ENCODE measurements at regions not wholly inside any gene's neighbourhood (a gene's known extent, or its start where the extent isn't known, plus 50 kb on each side); places are given as distances from the start of the nearest gene placed in this dataset.

- WGBS, 2 donors: 89 to 93% methylated on average over 5 of the region's 5 CpGs
- TF ChIP-seq, protein P1, sequence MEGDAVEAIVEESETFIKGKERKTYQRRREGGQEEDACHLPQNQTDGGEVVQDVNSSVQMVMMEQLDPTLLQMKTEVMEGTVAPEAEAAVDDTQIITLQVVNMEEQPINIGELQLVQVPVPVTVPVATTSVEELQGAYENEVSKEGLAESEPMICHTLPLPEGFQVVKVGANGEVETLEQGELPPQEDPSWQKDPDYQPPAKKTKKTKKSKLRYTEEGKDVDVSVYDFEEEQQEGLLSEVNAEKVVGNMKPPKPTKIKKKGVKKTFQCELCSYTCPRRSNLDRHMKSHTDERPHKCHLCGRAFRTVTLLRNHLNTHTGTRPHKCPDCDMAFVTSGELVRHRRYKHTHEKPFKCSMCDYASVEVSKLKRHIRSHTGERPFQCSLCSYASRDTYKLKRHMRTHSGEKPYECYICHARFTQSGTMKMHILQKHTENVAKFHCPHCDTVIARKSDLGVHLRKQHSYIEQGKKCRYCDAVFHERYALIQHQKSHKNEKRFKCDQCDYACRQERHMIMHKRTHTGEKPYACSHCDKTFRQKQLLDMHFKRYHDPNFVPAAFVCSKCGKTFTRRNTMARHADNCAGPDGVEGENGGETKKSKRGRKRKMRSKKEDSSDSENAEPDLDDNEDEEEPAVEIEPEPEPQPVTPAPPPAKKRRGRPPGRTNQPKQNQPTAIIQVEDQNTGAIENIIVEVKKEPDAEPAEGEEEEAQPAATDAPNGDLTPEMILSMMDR (IDR thresholded peaks at IDR 0.05): no peak
- TF ChIP-seq POLR2A (IDR thresholded peaks at IDR 0.05): no peak
- DNase-seq (ENCODE audit: low spot score in 2 of 2): no peak
- intact Hi-C loops (cut with DNase I; ENCODE audit: low total_unique reads): no loop called here
- H3K4me3 ChIP-seq (ENCODE audit: low read depth, poor library complexity, severe bottlenecking): no peak overlapping the region
Observed at GRCh38 chr12:102601621-102602020, 121.3 kb upstream of the IGF1 start.

- intact Hi-C loops (cut with DNase I; ENCODE audit: low total_unique reads): no loop called here
- 57 to 66% methylated on average over 2 of the region's 2 CpGs for WGBS, 2 donors
- DNase-seq (ENCODE audit: low spot score in 2 of 2): no peak
- TF ChIP-seq, protein P1 (IDR thresholded peaks at IDR 0.05): no peak
- no peak for TF ChIP-seq POLR2A (IDR thresholded peaks at IDR 0.05)
- H3K4me3 ChIP-seq (ENCODE audit: low read depth, poor library complexity, severe bottlenecking): no peak overlapping the region
Observed at GRCh38 chr12:102596687-102597086, 116.3 kb upstream of the IGF1 start.

DNA sequence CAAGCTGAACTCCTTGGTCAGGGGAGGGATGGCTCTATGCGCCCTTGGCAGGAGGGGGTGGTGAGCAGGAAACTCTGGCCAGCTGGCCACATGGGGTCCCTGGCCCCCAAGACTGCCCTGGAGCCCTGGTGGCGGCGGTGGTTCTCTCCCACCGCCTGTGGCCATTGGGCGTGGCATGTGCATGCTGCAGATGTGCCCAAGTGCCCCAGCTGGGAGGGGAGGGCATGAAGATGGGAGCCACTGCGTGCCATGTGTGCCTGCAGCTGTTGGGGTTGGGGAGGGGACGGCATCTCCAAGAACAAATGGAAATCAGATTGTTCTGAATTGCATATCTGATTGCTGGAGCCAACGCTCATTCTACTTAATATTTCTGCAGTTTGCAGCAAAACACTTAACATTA lies 115.7 kb upstream of the IGF1 start:
- DNase-seq (ENCODE audit: low spot score in 2 of 2): no peak
- no peak for TF ChIP-seq POLR2A (IDR thresholded peaks at IDR 0.05)
- TF ChIP-seq, protein P1 (IDR thresholded peaks at IDR 0.05): no peak
- WGBS, 2 donors: 53 to 60% methylated on average over 8 of the region's 8 CpGs
- no peak overlapping the region for H3K4me3 ChIP-seq (ENCODE audit: low read depth, poor library complexity, severe bottlenecking)
- intact Hi-C loops (cut with DNase I; ENCODE audit: low total_unique reads): no loop called here

- no peak for TF ChIP-seq POLR2A (IDR thresholded peaks at IDR 0.05)
- TF ChIP-seq, protein P1 (IDR thresholded peaks at IDR 0.05): no peak
- 90 to 92% methylated on average over 10 of the region's 10 CpGs for WGBS, 2 donors
- intact Hi-C loops (cut with DNase I; ENCODE audit: low total_unique reads): no loop called here
- no peak overlapping the region for H3K4me3 ChIP-seq (ENCODE audit: low read depth, poor library complexity, severe bottlenecking)
- no peak for DNase-seq (ENCODE audit: low spot score in 2 of 2)
Observed at GRCh38 chr12:102595315-102595714, 115.0 kb upstream of the IGF1 start.

DNA sequence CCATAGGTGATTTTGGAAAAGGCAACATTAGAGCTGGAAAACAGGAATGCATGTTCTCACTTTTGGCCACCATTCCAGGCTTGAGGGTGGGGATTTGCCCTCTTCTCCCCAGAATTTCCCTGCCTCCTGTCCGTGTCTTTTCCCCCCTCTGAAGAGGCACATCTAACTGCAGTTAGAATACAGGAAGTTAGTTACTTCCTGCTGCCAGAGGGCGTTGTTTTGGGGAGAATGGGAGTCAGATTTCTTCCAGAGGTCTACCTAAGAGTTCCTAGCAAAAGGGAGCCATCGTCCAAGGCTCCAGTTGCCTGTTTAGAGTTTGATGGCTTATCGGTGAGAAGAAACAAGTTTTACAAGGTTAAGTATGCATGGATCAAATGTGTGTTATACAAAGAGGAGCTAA lies 112.8 kb upstream of the IGF1 start:
- WGBS, 2 donors: 63 to 64% methylated on average over 4 of the region's 4 CpGs
- DNase-seq (ENCODE audit: low spot score in 2 of 2): no peak
- no peak for TF ChIP-seq POLR2A (IDR thresholded peaks at IDR 0.05)
- TF ChIP-seq, protein P1 (IDR thresholded peaks at IDR 0.05): no peak
- intact Hi-C loops (cut with DNase I; ENCODE audit: low total_unique reads): no loop called here
- H3K4me3 ChIP-seq (ENCODE audit: low read depth, poor library complexity, severe bottlenecking): no peak overlapping the region

- TF ChIP-seq POLR2A (IDR thresholded peaks at IDR 0.05): no peak
- TF ChIP-seq, protein P1 (IDR thresholded peaks at IDR 0.05): no peak
- no peak for DNase-seq (ENCODE audit: low spot score in 2 of 2)
- intact Hi-C loops (cut with DNase I; ENCODE audit: low total_unique reads): no loop called here
- no peak overlapping the region for H3K4me3 ChIP-seq (ENCODE audit: low read depth, poor library complexity, severe bottlenecking)
- WGBS, 2 donors: 86 to 88% methylated on average over 3 of the region's 3 CpGs
Observed at GRCh38 chr12:102592134-102592533, 111.8 kb upstream of the IGF1 start.

Data from lower leg skin (tissue), 4 donors.